ENCODE measurements at regions not wholly inside any gene's neighbourhood (a gene's known extent, or its start where the extent isn't known, plus 50 kb on each side); places are given as distances from the start of the nearest gene placed in this dataset.

GRCh38 chr6:74115674-74116073 is 419.7 kb downstream of the CD109 start:
- H3K4me3 Mint-ChIP-seq (ENCODE audit: unreplicated experiment) = no peak overlapping the region
- no peaks in the 10 kb centered on the region for H3K36me3 Mint-ChIP-seq (ENCODE audit: unreplicated experiment)
- H3K4me1 Mint-ChIP-seq (ENCODE audit: unreplicated experiment) = no peaks in the 10 kb centered on the region
- peaks cover 4% of the 10 kb centered on the region for H3K9me3 Mint-ChIP-seq (ENCODE audit: unreplicated experiment)
- no peak overlapping the region for H3K27ac Mint-ChIP-seq (ENCODE audit: unreplicated experiment)
- peaks cover 20% of the 10 kb centered on the region for H3K27me3 Mint-ChIP-seq (ENCODE audit: unreplicated experiment)
- no peak for DNase-seq (ENCODE audit: extremely low spot score, unreplicated experiment)
- TF ChIP-seq CTCF (IDR thresholded peaks at IDR 0.05) = no peak

- DNase-seq (ENCODE audit: extremely low spot score, unreplicated experiment) = no peak
- H3K9me3 Mint-ChIP-seq (ENCODE audit: unreplicated experiment) = peaks cover 4% of the 10 kb centered on the region
- H3K36me3 Mint-ChIP-seq (ENCODE audit: unreplicated experiment) = no peaks in the 10 kb centered on the region
- no peak overlapping the region for H3K4me3 Mint-ChIP-seq (ENCODE audit: unreplicated experiment)
- H3K27me3 Mint-ChIP-seq (ENCODE audit: unreplicated experiment) = peaks cover 20% of the 10 kb centered on the region
- H3K27ac Mint-ChIP-seq (ENCODE audit: unreplicated experiment) = no peak overlapping the region
- TF ChIP-seq CTCF (IDR thresholded peaks at IDR 0.05) = no peak
- H3K4me1 Mint-ChIP-seq (ENCODE audit: unreplicated experiment) = no peaks in the 10 kb centered on the region
Measured at GRCh38 chr6:74114428-74114827, 418.4 kb downstream of the CD109 start.

GRCh38 chr6:74113901-74114300 is 417.9 kb downstream of the CD109 start:
- Mint-ChIP-seq H3K4me1 (ENCODE audit: unreplicated experiment) (no peaks in the 10 kb centered on the region), H3K4me3 (ENCODE audit: unreplicated experiment) (no peak overlapping the region), H3K27me3 (ENCODE audit: unreplicated experiment) (peaks cover 24% of the 10 kb centered on the region), H3K9me3 (ENCODE audit: unreplicated experiment) (peaks cover 4% of the 10 kb centered on the region), H3K36me3 (ENCODE audit: unreplicated experiment) (no peaks in the 10 kb centered on the region), H3K27ac (ENCODE audit: unreplicated experiment) (no peak overlapping the region)
- DNase-seq (ENCODE audit: extremely low spot score, unreplicated experiment) = no peak
- no peak for TF ChIP-seq CTCF (IDR thresholded peaks at IDR 0.05)

GRCh38 chr6:74103417-74103816 is 407.4 kb downstream of the CD109 start:
- Mint-ChIP-seq H3K27me3 (ENCODE audit: unreplicated experiment) (no peaks in the 10 kb centered on the region), H3K4me3 (ENCODE audit: unreplicated experiment) (no peak overlapping the region), H3K36me3 (ENCODE audit: unreplicated experiment) (peaks cover 1% of the 10 kb centered on the region)

GRCh38 chr6:74100719-74101287 is 404.8 kb downstream of the CD109 start:
- Mint-ChIP-seq H3K9me3 (ENCODE audit: unreplicated experiment) (peaks cover 10% of the 10 kb centered on the region), H3K27ac (ENCODE audit: unreplicated experiment) (peak overlapping the region; percentile 44), H3K4me1 (ENCODE audit: unreplicated experiment) (peaks cover 38% of the 10 kb centered on the region), H3K36me3 (ENCODE audit: unreplicated experiment) (peaks cover 1% of the 10 kb centered on the region), H3K27me3 (ENCODE audit: unreplicated experiment) (no peaks in the 10 kb centered on the region), H3K4me3 (ENCODE audit: unreplicated experiment) (no peak overlapping the region)
- TF ChIP-seq CTCF (IDR thresholded peaks at IDR 0.05) = no peak
- DNase-seq (ENCODE audit: extremely low spot score, unreplicated experiment) = no peak

More at GRCh38 chr6:74103417-74103816, 407.4 kb downstream of the CD109 start:
- H3K9me3 Mint-ChIP-seq (ENCODE audit: unreplicated experiment) = peaks cover 10% of the 10 kb centered on the region
- peaks cover 38% of the 10 kb centered on the region for H3K4me1 Mint-ChIP-seq (ENCODE audit: unreplicated experiment)
- H3K27ac Mint-ChIP-seq (ENCODE audit: unreplicated experiment) = peak overlapping the region; percentile 23
- TF ChIP-seq CTCF (IDR thresholded peaks at IDR 0.05) = no peak
- DNase-seq (ENCODE audit: extremely low spot score, unreplicated experiment) = no peak
